Liver (tissue), 8 donors: ENCODE measurements at regions not wholly inside any gene's neighbourhood (a gene's known extent, or its start where the extent isn't known, plus 50 kb on each side); places are given as distances from the start of the nearest gene placed in this dataset.

Experiments
- DNase-seq: peaks from one replicate; pipeline ENCODE4 v3.0.0-alpha.2; 2017; ENCODE audit warnings: low spot score
- H3K27ac ChIP-seq, 2 donors: one replicate each; pipeline ENCODE4 v1.7.0; 2013; ENCODE audit warnings: inconsistent platforms in 2 of 2, low read length in 2 of 2, control low read depth in 1 of 2, low read depth in 1 of 2, mild to moderate bottlenecking in 1 of 2
- H3K27me3 ChIP-seq, 4 donors: one replicate each; pipeline versions ENCODE4 v1.6.1 to v1.7.0; 2013; ENCODE audit warnings: low read length in 3 of 4, inconsistent platforms in 1 of 4, mild to moderate bottlenecking in 1 of 4, moderate library complexity in 1 of 4; ENCODE audit not compliant: control insufficient read depth in 4 of 4, insufficient read depth in 4 of 4
- H3K36me3 ChIP-seq, 4 donors: one replicate each; pipeline versions ENCODE4 v1.6.1 to v1.7.0; 2013; ENCODE audit warnings: low read length in 3 of 4, mild to moderate bottlenecking in 3 of 4, low read depth in 1 of 4, moderate library complexity in 1 of 4; ENCODE audit not compliant: control insufficient read depth in 4 of 4, insufficient read depth in 3 of 4
- H3K4me1 ChIP-seq, 4 donors: one replicate each; pipeline versions ENCODE4 v1.6.1 to v1.7.0; 2013; ENCODE audit warnings: low read length in 3 of 4, mild to moderate bottlenecking in 3 of 4, moderate library complexity in 1 of 4; ENCODE audit not compliant: control insufficient read depth in 4 of 4, insufficient read depth in 4 of 4
- H3K4me3 ChIP-seq, 3 donors: one replicate each; pipeline versions ENCODE4 v1.6.1 to v1.7.0; 2013; ENCODE audit warnings: low read length in 3 of 3, control low read depth in 1 of 3, low read depth in 1 of 3, mild to moderate bottlenecking in 1 of 3
- H3K9ac ChIP-seq, 2 donors: one replicate each; pipeline ENCODE4 v1.7.0; 2013; ENCODE audit warnings: low read length in 2 of 2, mild to moderate bottlenecking in 2 of 2, moderate library complexity in 2 of 2, control low read depth in 1 of 2, low read depth in 1 of 2
- H3K9me3 ChIP-seq, 4 donors: one replicate each; pipeline versions ENCODE4 v1.6.1 to v1.7.0; 2013; ENCODE audit warnings: low read length in 3 of 4; ENCODE audit not compliant: control insufficient read depth in 4 of 4
- FOXA2 ChIP-seq: IDR thresholded peaks from 2 replicates; pipeline ENCODE4 v1.6.1; 2016; ENCODE audit warnings: antibody characterized with exemption
- GABPA ChIP-seq, 2 donors: IDR thresholded peaks in 1 of 2; conservative IDR thresholded peaks in 1 of 2; 2 replicates each; pipeline ENCODE4 v1.6.1; 2016; ENCODE audit warnings: antibody characterized with exemption in 2 of 2, mild to moderate bottlenecking in 1 of 2, moderate library complexity in 1 of 2
- HNF4A ChIP-seq, 2 donors: conservative IDR thresholded peaks; 2 replicates each; pipeline ENCODE4 v1.6.1; 2016; ENCODE audit warnings: antibody characterized with exemption in 2 of 2, mild to moderate bottlenecking in 2 of 2
- HNF4G ChIP-seq: IDR thresholded peaks from 2 replicates; pipeline ENCODE4 v1.6.1; 2016; ENCODE audit warnings: antibody characterized with exemption
- JUND ChIP-seq, 2 donors: IDR thresholded peaks; 2 replicates each; pipeline ENCODE4 v1.6.1; 2016; ENCODE audit warnings: antibody characterized with exemption in 2 of 2
- NR2F2 ChIP-seq: IDR thresholded peaks from 2 replicates; pipeline ENCODE4 v1.6.1; 2016; ENCODE audit warnings: antibody characterized with exemption
- RXRA ChIP-seq, 2 donors: IDR thresholded peaks; 2 replicates each; pipeline ENCODE4 v1.6.1; 2017 to 2018; ENCODE audit warnings: antibody characterized with exemption in 2 of 2, mild to moderate bottlenecking in 1 of 2
- SP1 ChIP-seq: IDR thresholded peaks from 2 replicates; pipeline ENCODE4 v1.6.1; 2018; ENCODE audit warnings: antibody characterized with exemption, mild to moderate bottlenecking
- TAF1 ChIP-seq: conservative IDR thresholded peaks from 2 replicates; pipeline ENCODE4 v1.6.1; 2016; ENCODE audit warnings: antibody characterized with exemption, mild to moderate bottlenecking
- YY1 ChIP-seq: IDR thresholded peaks from 2 replicates; pipeline ENCODE4 v1.6.1; 2016; ENCODE audit warnings: antibody characterized with exemption, mild to moderate bottlenecking
- WGBS: extraction: QIAGEN DNeasy Blood & Tissue Kit; methylation state at CpG from one replicate; pipeline ENCODE4 v1.1.7; 2013; 5-methylcytosine and 5-hydroxymethylcytosine counted together
- TF ChIP-seq, protein P1 (sequence below): IDR thresholded peaks from 2 replicates; pipeline ENCODE4 v1.6.1; 2016; ENCODE audit warnings: antibody characterized with exemption, mild to moderate bottlenecking
- TF ChIP-seq, protein P2 (sequence below): fragments of 150-350 bp; IDR thresholded peaks from 2 replicates; pipeline ENCODE4 v1.5.1; 2017; ENCODE audit warnings: improper control_type of control experiment, low read depth, low read length; ENCODE audit not compliant: missing input control
- TF ChIP-seq, protein P3 (sequence below): IDR thresholded peaks from 2 replicates; pipeline ENCODE4 v1.6.1; 2016; ENCODE audit warnings: antibody characterized with exemption
- donor health status: healthy.
- donor health status: healthy.
- donor health status: healthy.
- donor health status: healthy.
- donor health status: healthy.

DNA sequence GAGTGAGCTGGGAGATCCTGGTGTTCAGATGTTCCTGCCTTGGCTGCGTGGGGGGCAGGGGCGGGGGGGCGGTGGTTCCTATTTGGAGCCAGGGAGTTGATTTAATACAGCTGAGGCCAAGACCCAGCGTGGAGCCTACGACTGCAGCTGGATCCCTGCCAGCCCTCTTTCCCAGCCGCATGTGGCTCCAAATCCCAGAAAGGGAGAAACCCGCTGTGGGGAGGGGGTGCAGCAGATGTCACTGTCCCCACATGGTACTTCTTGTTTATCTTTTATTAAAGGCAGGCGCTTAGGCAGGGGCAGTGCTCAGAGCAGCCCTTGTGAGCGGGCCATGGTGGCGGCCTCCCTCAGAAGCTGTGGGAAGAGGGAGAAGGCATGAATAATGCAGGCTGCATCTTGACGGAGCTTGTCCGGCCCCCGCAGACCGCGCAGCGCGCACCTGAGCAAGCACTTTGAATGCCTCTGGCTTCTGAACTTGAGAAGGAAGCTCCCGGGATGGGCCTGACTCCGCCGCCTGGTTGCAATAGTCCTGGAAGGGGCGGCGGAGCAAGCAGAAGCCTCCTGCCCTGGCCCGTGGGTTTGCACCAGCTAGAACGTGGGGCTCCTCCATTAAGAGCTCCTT is 112.1 kb downstream of the GLI2 start (continued):
- TF ChIP-seq GABPA (IDR thresholded peaks at IDR 0.05 in 1 of 2, conservative IDR thresholded peaks at IDR 0.05 in 1 of 2), result no peak
- TF ChIP-seq, protein P1, sequence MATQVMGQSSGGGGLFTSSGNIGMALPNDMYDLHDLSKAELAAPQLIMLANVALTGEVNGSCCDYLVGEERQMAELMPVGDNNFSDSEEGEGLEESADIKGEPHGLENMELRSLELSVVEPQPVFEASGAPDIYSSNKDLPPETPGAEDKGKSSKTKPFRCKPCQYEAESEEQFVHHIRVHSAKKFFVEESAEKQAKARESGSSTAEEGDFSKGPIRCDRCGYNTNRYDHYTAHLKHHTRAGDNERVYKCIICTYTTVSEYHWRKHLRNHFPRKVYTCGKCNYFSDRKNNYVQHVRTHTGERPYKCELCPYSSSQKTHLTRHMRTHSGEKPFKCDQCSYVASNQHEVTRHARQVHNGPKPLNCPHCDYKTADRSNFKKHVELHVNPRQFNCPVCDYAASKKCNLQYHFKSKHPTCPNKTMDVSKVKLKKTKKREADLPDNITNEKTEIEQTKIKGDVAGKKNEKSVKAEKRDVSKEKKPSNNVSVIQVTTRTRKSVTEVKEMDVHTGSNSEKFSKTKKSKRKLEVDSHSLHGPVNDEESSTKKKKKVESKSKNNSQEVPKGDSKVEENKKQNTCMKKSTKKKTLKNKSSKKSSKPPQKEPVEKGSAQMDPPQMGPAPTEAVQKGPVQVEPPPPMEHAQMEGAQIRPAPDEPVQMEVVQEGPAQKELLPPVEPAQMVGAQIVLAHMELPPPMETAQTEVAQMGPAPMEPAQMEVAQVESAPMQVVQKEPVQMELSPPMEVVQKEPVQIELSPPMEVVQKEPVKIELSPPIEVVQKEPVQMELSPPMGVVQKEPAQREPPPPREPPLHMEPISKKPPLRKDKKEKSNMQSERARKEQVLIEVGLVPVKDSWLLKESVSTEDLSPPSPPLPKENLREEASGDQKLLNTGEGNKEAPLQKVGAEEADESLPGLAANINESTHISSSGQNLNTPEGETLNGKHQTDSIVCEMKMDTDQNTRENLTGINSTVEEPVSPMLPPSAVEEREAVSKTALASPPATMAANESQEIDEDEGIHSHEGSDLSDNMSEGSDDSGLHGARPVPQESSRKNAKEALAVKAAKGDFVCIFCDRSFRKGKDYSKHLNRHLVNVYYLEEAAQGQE, result no peak

DNA sequence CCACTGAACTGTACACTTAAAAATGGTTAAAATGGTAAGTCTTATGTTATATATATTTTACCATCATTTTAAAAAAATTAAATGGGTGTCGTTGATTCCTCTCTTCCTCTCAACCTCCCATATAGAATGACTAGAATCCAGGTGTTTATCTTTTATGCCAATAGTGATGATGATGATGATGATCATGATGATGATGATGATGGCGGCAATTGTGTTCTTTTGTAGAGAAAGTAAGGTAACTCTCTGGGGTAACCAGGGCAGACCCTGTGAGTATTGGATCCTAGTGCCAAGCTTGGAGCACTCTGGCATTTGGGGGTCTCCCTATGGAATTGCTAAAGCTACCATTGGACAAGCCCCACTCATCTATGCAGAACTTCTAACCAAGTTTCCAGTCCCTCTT is 113.6 kb downstream of the GLI2 start:
- Histone ChIP-seq H3K36me3 (peaks cover 0 to 2% (median 0%) of the 10 kb centered on the region in 4 donors), H3K27ac (no peak overlapping the region), H3K4me3 (no peak overlapping the region), H3K27me3 (no peaks in the 10 kb centered on the region), H3K4me1 (no peaks in the 10 kb centered on the region), H3K9me3 (peaks cover 0 to 2% (median 0%) of the 10 kb centered on the region in 4 donors), H3K9ac (no peak overlapping the region)
- 97% methylated on average over 2 of the region's 2 CpGs for WGBS
- TF ChIP-seq FOXA2, result no peak
- no peak for TF ChIP-seq YY1
- no peak for TF ChIP-seq SP1
- TF ChIP-seq, protein P2, sequence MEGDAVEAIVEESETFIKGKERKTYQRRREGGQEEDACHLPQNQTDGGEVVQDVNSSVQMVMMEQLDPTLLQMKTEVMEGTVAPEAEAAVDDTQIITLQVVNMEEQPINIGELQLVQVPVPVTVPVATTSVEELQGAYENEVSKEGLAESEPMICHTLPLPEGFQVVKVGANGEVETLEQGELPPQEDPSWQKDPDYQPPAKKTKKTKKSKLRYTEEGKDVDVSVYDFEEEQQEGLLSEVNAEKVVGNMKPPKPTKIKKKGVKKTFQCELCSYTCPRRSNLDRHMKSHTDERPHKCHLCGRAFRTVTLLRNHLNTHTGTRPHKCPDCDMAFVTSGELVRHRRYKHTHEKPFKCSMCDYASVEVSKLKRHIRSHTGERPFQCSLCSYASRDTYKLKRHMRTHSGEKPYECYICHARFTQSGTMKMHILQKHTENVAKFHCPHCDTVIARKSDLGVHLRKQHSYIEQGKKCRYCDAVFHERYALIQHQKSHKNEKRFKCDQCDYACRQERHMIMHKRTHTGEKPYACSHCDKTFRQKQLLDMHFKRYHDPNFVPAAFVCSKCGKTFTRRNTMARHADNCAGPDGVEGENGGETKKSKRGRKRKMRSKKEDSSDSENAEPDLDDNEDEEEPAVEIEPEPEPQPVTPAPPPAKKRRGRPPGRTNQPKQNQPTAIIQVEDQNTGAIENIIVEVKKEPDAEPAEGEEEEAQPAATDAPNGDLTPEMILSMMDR, result no peak
- TF ChIP-seq JUND (IDR thresholded peaks at IDR 0.05), result no peak
- no peak for TF ChIP-seq HNF4G
- TF ChIP-seq, protein P1, result no peak
- TF ChIP-seq GABPA (IDR thresholded peaks at IDR 0.05 in 1 of 2, conservative IDR thresholded peaks at IDR 0.05 in 1 of 2), result no peak
- no peak for TF ChIP-seq TAF1
- TF ChIP-seq, protein P3, sequence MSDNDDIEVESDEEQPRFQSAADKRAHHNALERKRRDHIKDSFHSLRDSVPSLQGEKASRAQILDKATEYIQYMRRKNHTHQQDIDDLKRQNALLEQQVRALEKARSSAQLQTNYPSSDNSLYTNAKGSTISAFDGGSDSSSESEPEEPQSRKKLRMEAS, result no peak
- TF ChIP-seq HNF4A (conservative IDR thresholded peaks at IDR 0.05), result no peak
- no peak for TF ChIP-seq RXRA (IDR thresholded peaks at IDR 0.05)
- no peak for TF ChIP-seq NR2F2
- DNase-seq, result no peak
